Stomach (tissue), 4 donors: ENCODE measurements at regions not wholly inside any gene's neighbourhood (a gene's known extent, or its start where the extent isn't known, plus 50 kb on each side); places are given as distances from the start of the nearest gene placed in this dataset.

ENCODE experiments used
- CTCF ChIP-seq, 7 experiments: fragments of 450-650 bp in 4 of 7; fragments of 200-600 bp in 3 of 7; sonication (generic) in 3 of 7; IDR thresholded peaks; one replicate each; pipeline ENCODE4 v1.5.1; 2016 to 2019; ENCODE audit warnings: antibody characterized with exemption in 7 of 7, control low read depth in 2 of 7, mild to moderate bottlenecking in 1 of 7
- EP300 ChIP-seq: sonication (generic); formaldehyde crosslinking; IDR thresholded peaks from one replicate; pipeline ENCODE4 v1.6.1; 2017; ENCODE audit warnings: antibody characterized with exemption
- POLR2A ChIP-seq, 4 donors: fragments of 450-650 bp; IDR thresholded peaks; one replicate each; pipeline ENCODE4 v1.6.1; 2016; ENCODE audit warnings: antibody characterized with exemption in 4 of 4, control low read depth in 2 of 4, mild to moderate bottlenecking in 1 of 4, moderate library complexity in 1 of 4
- POLR2AphosphoS5 ChIP-seq, 3 donors: sonication (generic); formaldehyde crosslinking; IDR thresholded peaks; one replicate each; pipeline ENCODE4 v1.6.1; 2016; ENCODE audit warnings: antibody characterized with exemption in 3 of 3

GRCh38 chrX:42396136-42396535 is 381.8 kb downstream of the PPP1R2C start:
- TF ChIP-seq CTCF (IDR thresholded peaks at IDR 0.05) = no peak
- no peak for TF ChIP-seq POLR2A (IDR thresholded peaks at IDR 0.05)
- no peak for TF ChIP-seq POLR2AphosphoS5 (IDR thresholded peaks at IDR 0.05)
- no peak for TF ChIP-seq EP300
